H1 (cell line): ENCODE measurements at regions not wholly inside any gene's neighbourhood (a gene's known extent, or its start where the extent isn't known, plus 50 kb on each side); places are given as distances from the start of the nearest gene placed in this dataset.

Source experiments
- CREB1 ChIP-seq: IDR thresholded peaks from 2 replicates; pipeline ENCODE4 v1.6.1; 2012; ENCODE audit warnings: inconsistent platforms
- KDM4A ChIP-seq: IDR thresholded peaks from one replicate; pipeline ENCODE4 v1.7.1; 2012; ENCODE audit warnings: low read depth, mild to moderate bottlenecking, moderate library complexity, low read length, inconsistent platforms; ENCODE audit not compliant: severe bottlenecking
- PHF8 ChIP-seq: fragments of 200-600 bp; sonication (generic); conservative IDR thresholded peaks from 2 replicates; pipeline ENCODE4 v1.7.1; 2012; ENCODE audit warnings: low read depth, mild to moderate bottlenecking, inconsistent platforms, low read length, moderate library complexity

- TF ChIP-seq KDM4A (no peak), CREB1 (no peak), PHF8 (no peak)
These were observed 238.5 kb upstream of the LHX5 start (continued) for GRCh38 chr12:113710216-113710615.
